ENCODE measurements at regions not wholly inside any gene's neighbourhood (a gene's known extent, or its start where the extent isn't known, plus 50 kb on each side); places are given as distances from the start of the nearest gene placed in this dataset.

GRCh38 chr10:44519361-44519760, 134.5 kb upstream of the CXCL12 start:
- ChIA-PET POLR2A (no interaction called here), CTCF (no interaction called here)
- H3K4me3 Mint-ChIP-seq, result no peak overlapping the region
- no peak overlapping the region for H3K4me3 ChIP-seq (ENCODE audit: control extremely low read depth in 1 of 5, extremely low read depth in 1 of 5, insufficient read depth in 1 of 5, low read depth in 2 of 5, low read length in 4 of 5)
- H3K9me3 ChIP-seq (ENCODE audit: control extremely low read depth in 1 of 3, control insufficient read depth in 2 of 3, insufficient read depth in 1 of 3, low read length in 2 of 3), result peaks cover 0 to 4% (median 0%) of the 10 kb centered on the region in 3 donors
- H3K27ac Mint-ChIP-seq, result no peak overlapping the region
- H3K27me3 Mint-ChIP-seq, result no peaks in the 10 kb centered on the region
- intact Hi-C loops (cut with micrococcal nuclease), result no loop called here
- H2AFZ ChIP-seq (ENCODE audit: insufficient read depth, low read depth, low read length, poor library complexity, severe bottlenecking), result no peak overlapping the region
- H3K79me2 ChIP-seq (ENCODE audit: control insufficient read depth, insufficient read depth, low read length), result no peaks in the 10 kb centered on the region
- H3K4me1 Mint-ChIP-seq, result no peaks in the 10 kb centered on the region
- no peak for TF ChIP-seq EZH2 (IDR thresholded peaks at IDR 0.05; ENCODE audit: borderline replicate concordance, insufficient read depth, low read depth, low read length, poor library complexity, severe bottlenecking)
- TF ChIP-seq CTCF (IDR thresholded peaks at IDR 0.05), result no peak
- H3K9me3 Mint-ChIP-seq (ENCODE audit: insufficient read depth), result peaks cover 2% of the 10 kb centered on the region
- no peaks in the 10 kb centered on the region for H3K36me3 ChIP-seq (replicated peaks in 1 of 2; ENCODE audit: control extremely low read depth in 1 of 2, control insufficient read depth in 1 of 2, extremely low read depth in 1 of 2, insufficient read depth in 2 of 2, low read length in 1 of 2)
- no peaks in the 10 kb centered on the region for H4K20me1 ChIP-seq (ENCODE audit: control insufficient read depth, insufficient read depth, low read length, poor library complexity, severe bottlenecking)
- H3K27ac ChIP-seq (ENCODE audit: low read length in 2 of 2), result no peak overlapping the region
- no peaks in the 10 kb centered on the region for H3K4me1 ChIP-seq (ENCODE audit: control insufficient read depth in 2 of 2, insufficient read depth in 2 of 2, low read length in 2 of 2)
- WGBS (ENCODE audit: insufficient coverage), result no CpG with 5 or more reads among the region's 2 CpGs
- H3K27me3 ChIP-seq (replicated peaks in 1 of 4; ENCODE audit: control extremely low read depth in 1 of 4, control insufficient read depth in 3 of 4, insufficient read depth in 4 of 4, low read length in 3 of 4), result no peaks in the 10 kb centered on the region
- ATAC-seq (ENCODE audit: low read depth), result no peak
- no peak overlapping the region for H3K9ac ChIP-seq (ENCODE audit: low read length)
- H3K4me2 ChIP-seq (replicated peaks; ENCODE audit: low read depth, low read length, poor library complexity, severe bottlenecking), result no peak overlapping the region
- DNase-seq, result no peak

- Histone ChIP-seq H2AFZ (ENCODE audit: insufficient read depth, low read depth, low read length, poor library complexity, severe bottlenecking) (no peak overlapping the region), H3K36me3 (replicated peaks in 1 of 2; ENCODE audit: control extremely low read depth in 1 of 2, control insufficient read depth in 1 of 2, extremely low read depth in 1 of 2, insufficient read depth in 2 of 2, low read length in 1 of 2) (no peaks in the 10 kb centered on the region), H3K9me3 (ENCODE audit: control extremely low read depth in 1 of 3, control insufficient read depth in 2 of 3, insufficient read depth in 1 of 3, low read length in 2 of 3) (peaks cover 0 to 4% (median 0%) of the 10 kb centered on the region in 3 donors), H3K9ac (ENCODE audit: low read length) (no peak overlapping the region), H3K4me1 (ENCODE audit: control insufficient read depth in 2 of 2, insufficient read depth in 2 of 2, low read length in 2 of 2) (no peaks in the 10 kb centered on the region), H3K4me2 (replicated peaks; ENCODE audit: low read depth, low read length, poor library complexity, severe bottlenecking) (no peak overlapping the region), H3K79me2 (ENCODE audit: control insufficient read depth, insufficient read depth, low read length) (no peaks in the 10 kb centered on the region), H3K27me3 (replicated peaks in 1 of 4; ENCODE audit: control extremely low read depth in 1 of 4, control insufficient read depth in 3 of 4, insufficient read depth in 4 of 4, low read length in 3 of 4) (no peaks in the 10 kb centered on the region), H3K4me3 (ENCODE audit: control extremely low read depth in 1 of 5, extremely low read depth in 1 of 5, insufficient read depth in 1 of 5, low read depth in 2 of 5, low read length in 4 of 5) (no peak overlapping the region), H3K27ac (ENCODE audit: low read length in 2 of 2) (no peak overlapping the region), H4K20me1 (ENCODE audit: control insufficient read depth, insufficient read depth, low read length, poor library complexity, severe bottlenecking) (no peaks in the 10 kb centered on the region)
- no peak for TF ChIP-seq EZH2 (IDR thresholded peaks at IDR 0.05; ENCODE audit: borderline replicate concordance, insufficient read depth, low read depth, low read length, poor library complexity, severe bottlenecking)
- no peak for TF ChIP-seq CTCF (IDR thresholded peaks at IDR 0.05)
- ChIA-PET POLR2A (no interaction called here), CTCF (no interaction called here)
- Mint-ChIP-seq H3K4me3 (no peak overlapping the region), H3K9me3 (ENCODE audit: insufficient read depth) (peaks cover 4% of the 10 kb centered on the region), H3K27ac (no peak overlapping the region), H3K27me3 (no peaks in the 10 kb centered on the region), H3K4me1 (no peaks in the 10 kb centered on the region)
- intact Hi-C loops (cut with micrococcal nuclease), result no loop called here
- DNase-seq (no peak), ATAC-seq (ENCODE audit: low read depth) (no peak)
- WGBS (ENCODE audit: insufficient coverage), result no CpG with 5 or more reads among the region's 2 CpGs
Measured at GRCh38 chr10:44520651-44521050, 135.8 kb upstream of the CXCL12 start.

All from B cell (primary cell).